Bronchial epithelial cell (primary cell): ENCODE measurements at regions not wholly inside any gene's neighbourhood (a gene's known extent, or its start where the extent isn't known, plus 50 kb on each side); places are given as distances from the start of the nearest gene placed in this dataset.

Experiments used
- DNase-seq: peaks from one replicate; pipeline ENCODE4 v3.0.0-alpha.2; 2010; ENCODE audit warnings: low read depth
- FAIRE-seq: peaks from 2 replicates; lab custom pipeline; 2011; peaks lifted over from hg19 to GRCh38; lab: Jason Lieb, UNC
- H3K27me3 ChIP-seq: 2 replicates; pipeline ENCODE4 v1.5.1; 2011; ENCODE audit warnings: low read length; ENCODE audit not compliant: control insufficient read depth, insufficient read depth
- H3K36me3 ChIP-seq: 2 replicates; pipeline ENCODE4 v1.5.1; 2011; ENCODE audit warnings: low read length; ENCODE audit not compliant: control insufficient read depth, insufficient read depth
- H3K4me3 ChIP-seq: 2 replicates; pipeline ENCODE4 v1.5.1; 2011; ENCODE audit warnings: mild to moderate bottlenecking, low read depth, low read length, control low read depth
- TF ChIP-seq, protein P1 (sequence below): IDR thresholded peaks from 2 replicates; pipeline ENCODE4 v1.5.1; 2011; ENCODE audit warnings: mild to moderate bottlenecking, moderate library complexity, low read length, control low read depth, inconsistent platforms; ENCODE audit not compliant: insufficient read depth, severe bottlenecking

- Histone ChIP-seq H3K27me3 (no peaks in the 10 kb centered on the region), H3K36me3 (no peaks in the 10 kb centered on the region), H3K4me3 (no peak overlapping the region)
- TF ChIP-seq, protein P1, sequence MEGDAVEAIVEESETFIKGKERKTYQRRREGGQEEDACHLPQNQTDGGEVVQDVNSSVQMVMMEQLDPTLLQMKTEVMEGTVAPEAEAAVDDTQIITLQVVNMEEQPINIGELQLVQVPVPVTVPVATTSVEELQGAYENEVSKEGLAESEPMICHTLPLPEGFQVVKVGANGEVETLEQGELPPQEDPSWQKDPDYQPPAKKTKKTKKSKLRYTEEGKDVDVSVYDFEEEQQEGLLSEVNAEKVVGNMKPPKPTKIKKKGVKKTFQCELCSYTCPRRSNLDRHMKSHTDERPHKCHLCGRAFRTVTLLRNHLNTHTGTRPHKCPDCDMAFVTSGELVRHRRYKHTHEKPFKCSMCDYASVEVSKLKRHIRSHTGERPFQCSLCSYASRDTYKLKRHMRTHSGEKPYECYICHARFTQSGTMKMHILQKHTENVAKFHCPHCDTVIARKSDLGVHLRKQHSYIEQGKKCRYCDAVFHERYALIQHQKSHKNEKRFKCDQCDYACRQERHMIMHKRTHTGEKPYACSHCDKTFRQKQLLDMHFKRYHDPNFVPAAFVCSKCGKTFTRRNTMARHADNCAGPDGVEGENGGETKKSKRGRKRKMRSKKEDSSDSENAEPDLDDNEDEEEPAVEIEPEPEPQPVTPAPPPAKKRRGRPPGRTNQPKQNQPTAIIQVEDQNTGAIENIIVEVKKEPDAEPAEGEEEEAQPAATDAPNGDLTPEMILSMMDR = no peak
- FAIRE-seq (no peak), DNase-seq (peak; percentile 79)
Measured at GRCh38 chr5:44619875-44620610, 188.7 kb upstream of the MRPS30 start.

DNA sequence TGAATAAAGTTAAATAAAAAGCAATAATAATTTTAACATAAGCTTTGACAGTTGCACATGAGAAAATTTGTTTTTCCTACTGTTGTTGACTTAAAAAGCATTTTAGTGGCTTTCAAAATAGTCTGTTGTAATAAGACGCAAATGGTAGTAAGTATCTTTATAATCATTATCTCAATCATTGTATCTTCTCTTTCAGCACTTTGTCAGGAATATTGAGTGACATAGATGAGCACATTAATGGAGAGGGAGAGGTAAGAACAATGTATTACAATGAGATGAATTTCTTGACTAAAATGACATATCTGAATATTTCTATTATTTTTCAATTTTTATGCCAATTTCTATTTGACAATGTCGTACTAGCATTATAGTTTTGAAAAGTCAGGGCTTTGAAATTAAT lies 193.9 kb upstream of the MRPS30 start:
- TF ChIP-seq, protein P1 = no peak
- H3K4me3 ChIP-seq = no peak overlapping the region
- H3K36me3 ChIP-seq = no peaks in the 10 kb centered on the region
- no peaks in the 10 kb centered on the region for H3K27me3 ChIP-seq
- FAIRE-seq = no peak
- no peak for DNase-seq

DNA sequence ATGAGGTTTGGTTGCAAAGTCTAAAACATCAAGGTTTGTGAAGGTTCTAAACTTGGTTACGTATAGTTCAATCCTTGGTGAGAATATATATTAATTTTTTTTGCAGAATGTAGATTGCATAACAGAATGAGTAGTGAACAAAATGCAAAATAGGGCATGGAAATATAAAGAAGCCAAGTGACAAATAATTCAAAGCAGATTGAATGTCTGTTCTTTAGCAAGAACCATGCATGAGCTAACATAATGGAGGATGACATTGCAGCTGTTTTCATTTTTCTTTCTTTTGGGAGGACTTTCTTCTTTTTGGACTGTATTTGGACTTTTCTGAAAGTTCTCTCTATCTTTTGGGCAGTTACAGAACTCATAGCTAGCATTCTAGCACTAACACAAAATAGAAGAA lies 194.8 kb upstream of the MRPS30 start:
- DNase-seq = no peak
- H3K4me3 ChIP-seq = no peak overlapping the region
- FAIRE-seq = no peak
- TF ChIP-seq, protein P1 = no peak
- H3K36me3 ChIP-seq = no peaks in the 10 kb centered on the region
- H3K27me3 ChIP-seq = no peaks in the 10 kb centered on the region

DNA sequence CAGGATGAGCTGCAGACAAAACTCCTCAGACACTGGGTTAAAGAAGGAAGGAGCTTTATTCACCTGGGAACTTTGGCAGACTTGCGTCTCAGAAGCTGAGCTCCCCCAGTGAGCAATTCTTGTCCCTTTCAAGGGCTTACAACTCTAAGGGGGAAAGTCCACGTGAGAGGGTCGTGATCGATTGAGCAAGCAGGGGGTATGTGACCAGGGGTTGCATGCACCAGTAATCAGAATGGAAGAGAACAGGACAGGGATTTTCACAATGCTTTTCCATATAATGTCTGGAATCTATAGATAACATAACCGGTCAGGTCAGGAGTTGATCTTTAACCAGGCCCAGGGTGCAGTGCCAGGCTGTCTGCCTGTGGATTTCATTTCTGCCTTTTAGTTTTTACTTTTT lies 202.8 kb upstream of the MRPS30 start:
- FAIRE-seq = no peak
- DNase-seq = no peak
- Histone ChIP-seq H3K27me3 (no peaks in the 10 kb centered on the region), H3K4me3 (no peak overlapping the region), H3K36me3 (no peaks in the 10 kb centered on the region)
- TF ChIP-seq, protein P1 = no peak

- H3K36me3 ChIP-seq = no peaks in the 10 kb centered on the region
- H3K27me3 ChIP-seq = no peaks in the 10 kb centered on the region
- FAIRE-seq = no peak
- TF ChIP-seq, protein P1 = no peak
- H3K4me3 ChIP-seq = no peak overlapping the region
- DNase-seq = no peak
Measured at GRCh38 chr5:44603496-44604272, 205.1 kb upstream of the MRPS30 start.

- no peak for DNase-seq
- Histone ChIP-seq H3K36me3 (no peaks in the 10 kb centered on the region), H3K4me3 (no peak overlapping the region), H3K27me3 (no peaks in the 10 kb centered on the region)
- TF ChIP-seq, protein P1 = no peak
- no peak for FAIRE-seq
Measured at GRCh38 chr5:44574678-44575077, 185.5 kb upstream of the FGF10 start.
